ENCODE measurements at regions not wholly inside any gene's neighbourhood (a gene's known extent, or its start where the extent isn't known, plus 50 kb on each side); places are given as distances from the start of the nearest gene placed in this dataset.

DNA sequence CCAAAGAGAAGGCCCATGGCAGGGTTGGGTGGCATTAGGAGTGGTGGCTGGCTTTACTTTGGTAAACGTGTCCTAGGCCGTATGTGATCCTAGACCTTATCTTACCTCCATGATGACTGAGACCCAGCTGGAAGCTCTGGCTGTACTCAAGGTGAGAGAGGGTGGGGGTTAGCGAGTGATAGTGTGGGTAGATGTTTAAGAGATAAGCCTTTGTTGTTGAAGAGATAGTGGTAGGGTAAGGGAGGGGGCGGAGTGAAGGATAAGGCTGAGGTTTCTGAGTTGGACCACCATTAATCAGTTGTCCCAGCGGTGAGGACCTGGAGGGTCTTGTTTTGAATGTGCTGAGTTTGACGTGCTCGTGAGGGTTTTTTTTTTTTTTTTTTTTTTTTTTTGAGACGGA is 61.5 kb upstream of the ULK4 start:
- H3K27ac Mint-ChIP-seq, result peak overlapping the region; percentile 82
- DNase-seq (ENCODE audit: low spot score) (no peak), ATAC-seq (no peak)
- ChIA-PET CTCF (interaction anchor here (2.0 kb wide), 1 partner anchor 25 kb away, joined by 6 read pairs; no protein-coding TSS in a partner anchor), POLR2A (no interaction called here)
- no peaks in the 10 kb centered on the region for H3K36me3 Mint-ChIP-seq
- TF ChIP-seq FOXP1 (CRISPR knock-in tag; IDR thresholded peaks at IDR 0.05; ENCODE audit: borderline replicate concordance), result no peak
- TF ChIP-seq, protein P1, sequence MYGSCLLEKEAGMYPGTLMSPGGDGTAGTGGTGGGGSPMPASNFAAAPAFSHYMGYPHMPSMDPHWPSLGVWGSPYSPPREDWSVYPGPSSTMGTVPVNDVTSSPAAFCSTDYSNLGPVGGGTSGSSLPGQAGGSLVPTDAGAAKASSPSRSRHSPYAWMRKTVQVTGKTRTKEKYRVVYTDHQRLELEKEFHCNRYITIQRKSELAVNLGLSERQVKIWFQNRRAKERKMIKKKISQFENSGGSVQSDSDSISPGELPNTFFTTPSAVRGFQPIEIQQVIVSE (CRISPR knock-in tag; IDR thresholded peaks at IDR 0.05; ENCODE audit: borderline replicate concordance), result no peak
- TF ChIP-seq, protein P2, sequence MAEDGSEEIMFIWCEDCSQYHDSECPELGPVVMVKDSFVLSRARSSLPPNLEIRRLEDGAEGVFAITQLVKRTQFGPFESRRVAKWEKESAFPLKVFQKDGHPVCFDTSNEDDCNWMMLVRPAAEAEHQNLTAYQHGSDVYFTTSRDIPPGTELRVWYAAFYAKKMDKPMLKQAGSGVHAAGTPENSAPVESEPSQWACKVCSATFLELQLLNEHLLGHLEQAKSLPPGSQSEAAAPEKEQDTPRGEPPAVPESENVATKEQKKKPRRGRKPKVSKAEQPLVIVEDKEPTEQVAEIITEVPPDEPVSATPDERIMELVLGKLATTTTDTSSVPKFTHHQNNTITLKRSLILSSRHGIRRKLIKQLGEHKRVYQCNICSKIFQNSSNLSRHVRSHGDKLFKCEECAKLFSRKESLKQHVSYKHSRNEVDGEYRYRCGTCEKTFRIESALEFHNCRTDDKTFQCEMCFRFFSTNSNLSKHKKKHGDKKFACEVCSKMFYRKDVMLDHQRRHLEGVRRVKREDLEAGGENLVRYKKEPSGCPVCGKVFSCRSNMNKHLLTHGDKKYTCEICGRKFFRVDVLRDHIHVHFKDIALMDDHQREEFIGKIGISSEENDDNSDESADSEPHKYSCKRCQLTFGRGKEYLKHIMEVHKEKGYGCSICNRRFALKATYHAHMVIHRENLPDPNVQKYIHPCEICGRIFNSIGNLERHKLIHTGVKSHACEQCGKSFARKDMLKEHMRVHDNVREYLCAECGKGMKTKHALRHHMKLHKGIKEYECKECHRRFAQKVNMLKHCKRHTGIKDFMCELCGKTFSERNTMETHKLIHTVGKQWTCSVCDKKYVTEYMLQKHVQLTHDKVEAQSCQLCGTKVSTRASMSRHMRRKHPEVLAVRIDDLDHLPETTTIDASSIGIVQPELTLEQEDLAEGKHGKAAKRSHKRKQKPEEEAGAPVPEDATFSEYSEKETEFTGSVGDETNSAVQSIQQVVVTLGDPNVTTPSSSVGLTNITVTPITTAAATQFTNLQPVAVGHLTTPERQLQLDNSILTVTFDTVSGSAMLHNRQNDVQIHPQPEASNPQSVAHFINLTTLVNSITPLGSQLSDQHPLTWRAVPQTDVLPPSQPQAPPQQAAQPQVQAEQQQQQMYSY (CRISPR knock-in tag; IDR thresholded peaks at IDR 0.05), result no peak
- TF ChIP-seq EMX1 (CRISPR knock-in tag; IDR thresholded peaks at IDR 0.05), result no peak
- TF ChIP-seq ZBTB21 (CRISPR knock-in tag; IDR thresholded peaks at IDR 0.05; ENCODE audit: borderline replicate concordance), result no peak
- TF ChIP-seq CBFB (CRISPR knock-in tag; IDR thresholded peaks at IDR 0.05; ENCODE audit: low read depth), result no peak
- TF ChIP-seq, protein P3, sequence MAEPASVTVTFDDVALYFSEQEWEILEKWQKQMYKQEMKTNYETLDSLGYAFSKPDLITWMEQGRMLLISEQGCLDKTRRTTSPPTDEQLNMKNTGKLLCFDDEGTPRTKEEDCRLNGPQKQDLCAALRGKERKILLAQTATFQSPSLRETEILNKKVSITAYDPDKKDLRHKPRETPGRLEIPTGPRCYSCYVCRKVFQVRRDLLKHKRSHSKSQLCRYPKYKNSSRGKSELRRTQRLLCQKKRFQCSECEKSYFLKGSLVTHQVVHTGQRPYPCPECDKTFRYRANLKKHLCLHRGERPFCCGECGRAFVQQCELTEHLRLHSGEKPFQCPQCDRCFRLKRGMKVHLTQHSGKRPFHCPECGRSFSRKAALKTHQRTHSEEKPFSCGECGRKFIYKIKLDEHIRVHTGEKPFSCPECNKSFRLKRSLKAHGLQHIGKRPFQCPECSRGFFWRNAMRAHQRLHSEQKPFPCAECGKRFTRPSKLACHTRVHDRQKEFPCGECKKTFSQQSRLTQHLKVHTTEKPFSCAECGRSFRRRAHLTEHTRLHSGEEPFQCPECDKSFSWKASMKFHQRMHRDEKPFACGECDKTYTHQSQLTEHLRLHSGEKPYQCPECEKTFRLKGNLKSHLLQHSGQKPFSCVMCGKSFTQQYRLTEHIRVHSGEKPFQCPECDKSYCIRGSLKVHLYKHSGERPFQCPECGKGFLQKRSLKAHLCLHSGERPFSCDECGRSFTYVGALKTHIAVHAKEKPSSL (CRISPR knock-in tag; conservative IDR thresholded peaks at IDR 0.05), result no peak
- TF ChIP-seq JAZF1 (CRISPR knock-in tag; IDR thresholded peaks at IDR 0.05), result no peak
- TF ChIP-seq NR3C1 (CRISPR knock-in tag; conservative IDR thresholded peaks at IDR 0.05; ENCODE audit: low read depth), result no peak
- TF ChIP-seq TEAD4 (CRISPR knock-in tag; IDR thresholded peaks at IDR 0.05), result no peak
- TF ChIP-seq CREB1 (CRISPR knock-in tag; IDR thresholded peaks at IDR 0.05), result no peak
- no peak for TF ChIP-seq NFYB (CRISPR knock-in tag; conservative IDR thresholded peaks at IDR 0.05; ENCODE audit: low read depth)
- no peaks in the 10 kb centered on the region for H3K27me3 Mint-ChIP-seq (ENCODE audit: low read depth)
- no peak overlapping the region for H3K4me3 Mint-ChIP-seq
- H3K4me1 Mint-ChIP-seq, result peaks cover 60% of the 10 kb centered on the region
- H3K9me3 Mint-ChIP-seq, result peaks cover 3% of the 10 kb centered on the region

DNA sequence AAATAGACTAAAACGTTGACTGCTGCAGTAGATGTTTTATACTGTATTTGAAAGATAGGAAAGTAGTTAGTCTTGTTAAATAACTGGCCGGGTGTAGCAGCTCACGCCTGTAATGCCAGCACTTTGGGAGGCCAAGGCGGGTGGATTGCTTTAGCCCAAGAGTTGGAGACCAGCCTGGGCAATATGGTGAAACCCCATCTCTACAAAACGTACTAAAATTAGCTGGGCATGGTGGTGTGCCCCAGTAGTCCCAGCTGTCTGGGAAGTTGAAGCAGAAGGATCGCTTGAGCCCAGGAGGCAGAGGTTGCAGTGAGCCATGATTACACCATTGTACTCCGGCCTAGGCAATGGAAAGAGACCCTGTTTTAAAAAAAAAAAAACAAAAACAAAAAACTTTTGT is 60.5 kb upstream of the ULK4 start:
- no peaks in the 10 kb centered on the region for H3K36me3 Mint-ChIP-seq
- ChIA-PET CTCF (interaction anchor here (2.0 kb wide), 1 partner anchor 24 kb away, joined by 6 read pairs; no protein-coding TSS in a partner anchor), POLR2A (no interaction called here)
- no peak for ATAC-seq
- no peaks in the 10 kb centered on the region for H3K27me3 Mint-ChIP-seq (ENCODE audit: low read depth)
- peak overlapping the region; percentile 79; the same call in 1 of the 2 replicates for H3K27ac Mint-ChIP-seq
- no peaks in the 10 kb centered on the region for H3K9me3 Mint-ChIP-seq
- H3K4me3 Mint-ChIP-seq, result no peak overlapping the region
- H3K4me1 Mint-ChIP-seq, result peaks cover 57% of the 10 kb centered on the region
- no peak for DNase-seq (ENCODE audit: low spot score)
- TF ChIP-seq, protein P4, sequence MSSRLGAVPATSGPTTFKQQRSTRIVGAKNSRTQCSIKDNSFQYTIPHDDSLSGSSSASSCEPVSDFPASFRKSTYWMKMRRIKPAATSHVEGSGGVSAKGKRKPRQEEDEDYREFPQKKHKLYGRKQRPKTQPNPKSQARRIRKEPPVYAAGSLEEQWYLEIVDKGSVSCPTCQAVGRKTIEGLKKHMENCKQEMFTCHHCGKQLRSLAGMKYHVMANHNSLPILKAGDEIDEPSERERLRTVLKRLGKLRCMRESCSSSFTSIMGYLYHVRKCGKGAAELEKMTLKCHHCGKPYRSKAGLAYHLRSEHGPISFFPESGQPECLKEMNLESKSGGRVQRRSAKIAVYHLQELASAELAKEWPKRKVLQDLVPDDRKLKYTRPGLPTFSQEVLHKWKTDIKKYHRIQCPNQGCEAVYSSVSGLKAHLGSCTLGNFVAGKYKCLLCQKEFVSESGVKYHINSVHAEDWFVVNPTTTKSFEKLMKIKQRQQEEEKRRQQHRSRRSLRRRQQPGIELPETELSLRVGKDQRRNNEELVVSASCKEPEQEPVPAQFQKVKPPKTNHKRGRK (CRISPR knock-in tag; IDR thresholded peaks at IDR 0.05; ENCODE audit: borderline replicate concordance), result no peak
- TF ChIP-seq HMGA2 (CRISPR knock-in tag; IDR thresholded peaks at IDR 0.05), result no peak
- TF ChIP-seq ZBTB21 (CRISPR knock-in tag; IDR thresholded peaks at IDR 0.05; ENCODE audit: borderline replicate concordance), result no peak
- TF ChIP-seq, protein P2 (CRISPR knock-in tag; IDR thresholded peaks at IDR 0.05), result no peak
- TF ChIP-seq OVOL2 (CRISPR knock-in tag; IDR thresholded peaks at IDR 0.05; ENCODE audit: borderline replicate concordance), result no peak
- no peak for TF ChIP-seq ZNF219 (CRISPR knock-in tag; IDR thresholded peaks at IDR 0.05; ENCODE audit: borderline replicate concordance)
- TF ChIP-seq MYBL2 (CRISPR knock-in tag; IDR thresholded peaks at IDR 0.05), result no peak
- TF ChIP-seq, protein P5, sequence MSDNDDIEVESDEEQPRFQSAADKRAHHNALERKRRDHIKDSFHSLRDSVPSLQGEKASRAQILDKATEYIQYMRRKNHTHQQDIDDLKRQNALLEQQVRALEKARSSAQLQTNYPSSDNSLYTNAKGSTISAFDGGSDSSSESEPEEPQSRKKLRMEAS (CRISPR knock-in tag; IDR thresholded peaks at IDR 0.05), result no peak
- TF ChIP-seq, protein P6, sequence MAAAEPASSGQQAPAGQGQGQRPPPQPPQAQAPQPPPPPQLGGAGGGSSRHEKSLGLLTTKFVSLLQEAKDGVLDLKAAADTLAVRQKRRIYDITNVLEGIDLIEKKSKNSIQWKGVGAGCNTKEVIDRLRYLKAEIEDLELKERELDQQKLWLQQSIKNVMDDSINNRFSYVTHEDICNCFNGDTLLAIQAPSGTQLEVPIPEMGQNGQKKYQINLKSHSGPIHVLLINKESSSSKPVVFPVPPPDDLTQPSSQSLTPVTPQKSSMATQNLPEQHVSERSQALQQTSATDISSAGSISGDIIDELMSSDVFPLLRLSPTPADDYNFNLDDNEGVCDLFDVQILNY (CRISPR knock-in tag; IDR thresholded peaks at IDR 0.05), result no peak
